GM18507 (cell line): ENCODE measurements at regions not wholly inside any gene's neighbourhood (a gene's known extent, or its start where the extent isn't known, plus 50 kb on each side); places are given as distances from the start of the nearest gene placed in this dataset.
A peak's percentile ranks its signal among the peaks of the same experiment; 100 is the strongest.

Experiments
- DNase-seq: peaks from one replicate; pipeline ENCODE4 v3.0.0; 2011; ENCODE audit warnings: low read depth; ENCODE audit not compliant: insufficient read length; ENCODE audit errors: extremely low spot score
- FAIRE-seq: peaks from 2 replicates; lab custom pipeline; 2011; peaks lifted over from hg19 to GRCh38; lab: Jason Lieb, UNC

DNA sequence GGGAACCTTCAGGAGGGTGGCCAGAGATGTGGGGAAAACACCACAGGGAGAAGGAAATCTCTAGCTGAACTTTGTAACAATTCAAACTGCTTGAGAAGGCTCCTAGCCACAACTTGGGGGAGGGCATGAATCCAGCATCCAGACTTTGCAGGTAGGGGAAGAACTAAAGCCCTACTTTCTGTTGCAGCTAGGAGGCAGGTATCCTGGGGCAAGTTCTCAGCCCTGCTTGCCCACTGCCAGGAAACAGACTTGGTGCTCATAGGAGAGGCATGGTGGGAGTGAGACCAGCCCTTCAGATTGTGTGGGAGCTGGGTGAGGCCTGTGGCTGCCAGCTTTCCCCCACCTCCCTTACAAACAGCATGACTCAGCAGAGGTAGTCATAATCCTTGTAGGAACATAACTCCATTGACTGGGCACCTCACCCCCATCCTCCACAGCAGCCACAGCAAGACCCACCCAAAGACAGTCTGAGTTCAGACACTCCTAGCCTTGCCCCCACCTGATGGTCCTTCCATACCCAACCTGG, 209.5 kb upstream of the CPEB2 start:
- FAIRE-seq (no peak), DNase-seq (no peak)

DNA sequence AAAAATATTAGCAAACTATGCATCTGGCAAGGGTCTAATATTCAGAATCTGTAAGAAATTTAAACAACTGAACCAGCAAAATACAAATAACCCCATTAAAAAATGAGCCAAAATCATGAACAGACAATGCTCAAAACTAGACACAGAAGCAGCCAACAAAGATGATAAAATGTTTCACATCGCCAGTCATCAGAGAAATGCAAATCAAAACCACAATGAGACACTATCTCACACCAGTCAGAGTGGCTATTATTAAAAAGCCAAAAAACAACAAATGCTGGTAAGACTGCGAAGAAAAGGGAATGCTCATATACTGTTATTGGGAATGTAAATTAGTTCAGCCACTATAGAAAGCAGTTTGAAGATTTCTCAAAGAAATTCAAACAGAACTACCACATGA, 201.3 kb upstream of the CPEB2 start:
- no peak for DNase-seq
- peak; percentile 45 for FAIRE-seq

DNA sequence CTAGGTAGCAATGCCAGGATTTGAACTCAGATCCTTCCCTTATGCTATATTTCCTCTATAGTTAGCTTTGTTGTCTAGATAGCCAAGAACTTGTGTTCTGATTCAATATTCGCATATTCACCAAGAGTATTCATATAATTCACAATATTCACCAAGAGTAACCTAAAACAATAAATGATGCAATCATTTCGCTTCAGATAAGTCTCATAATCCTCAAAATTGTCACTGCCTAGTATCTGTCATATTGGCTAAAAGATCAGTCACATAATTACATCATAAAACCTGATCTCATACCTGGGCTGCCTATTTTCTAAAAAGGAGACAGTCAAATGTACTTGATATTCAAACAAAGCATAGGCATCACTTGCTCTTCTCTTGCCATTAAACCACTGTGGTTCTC, 199.7 kb upstream of the CPEB2 start:
- FAIRE-seq (no peak), DNase-seq (no peak)

DNA sequence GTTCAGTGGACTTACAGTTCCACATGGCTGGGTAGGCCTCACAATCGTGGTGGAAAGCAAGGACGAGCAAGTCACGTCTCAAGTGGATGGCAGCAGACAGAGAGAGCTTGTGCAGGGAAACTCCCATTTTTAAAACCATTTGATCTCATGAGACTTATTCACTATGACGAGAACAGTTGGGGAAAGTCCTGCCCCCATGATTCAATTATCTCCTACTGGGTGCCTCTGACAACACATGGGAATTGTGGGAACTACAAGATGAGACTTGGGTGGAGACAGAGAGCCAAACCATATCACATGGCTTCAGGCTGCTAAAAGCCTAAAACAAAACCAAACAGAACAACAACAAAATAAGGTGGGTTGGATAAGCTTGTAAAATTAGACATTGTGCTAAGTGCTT, 194.4 kb upstream of the CPEB2 start:
- DNase-seq, result no peak
- no peak for FAIRE-seq

DNA sequence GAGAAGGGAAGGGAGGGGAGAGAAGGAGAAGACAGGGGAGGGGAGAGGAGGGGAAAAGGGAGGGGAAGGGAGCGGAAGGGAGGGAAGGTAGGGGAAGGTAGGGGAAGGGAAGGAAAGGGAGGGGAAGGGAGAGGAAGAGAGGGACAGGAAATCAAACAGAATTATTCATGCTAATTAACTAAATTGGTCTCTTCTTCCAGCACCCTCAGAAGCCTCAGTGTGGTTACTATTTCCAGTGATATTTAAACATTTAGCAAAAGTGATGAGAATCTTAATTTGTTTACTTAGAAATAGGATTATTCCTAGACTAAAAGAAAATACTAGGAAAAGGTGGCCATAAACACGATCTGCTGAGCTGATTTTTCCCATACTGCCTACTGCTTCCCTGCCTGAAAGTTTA, 193.1 kb upstream of the CPEB2 start:
- FAIRE-seq (no peak), DNase-seq (no peak)

DNA sequence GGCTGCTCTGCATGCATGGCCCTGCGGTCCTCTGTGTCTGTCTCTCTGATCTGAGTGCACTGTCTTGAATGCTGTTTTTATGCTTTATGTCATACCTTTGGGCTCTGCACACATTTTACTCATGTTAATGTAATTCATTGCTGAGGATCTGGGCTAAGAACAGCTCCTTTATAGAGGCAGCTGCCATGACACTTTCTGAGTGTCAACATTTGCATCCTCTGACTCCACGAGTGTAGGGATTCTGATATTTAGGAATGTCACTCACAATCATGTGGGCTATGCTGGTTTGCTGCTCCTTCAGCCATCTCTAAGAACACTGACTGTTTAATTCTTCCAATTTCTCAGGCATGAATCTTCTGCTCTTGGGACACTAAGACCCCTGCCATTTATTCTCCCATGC, 192.2 kb upstream of the CPEB2 start:
- FAIRE-seq, result no peak
- no peak for DNase-seq

DNA sequence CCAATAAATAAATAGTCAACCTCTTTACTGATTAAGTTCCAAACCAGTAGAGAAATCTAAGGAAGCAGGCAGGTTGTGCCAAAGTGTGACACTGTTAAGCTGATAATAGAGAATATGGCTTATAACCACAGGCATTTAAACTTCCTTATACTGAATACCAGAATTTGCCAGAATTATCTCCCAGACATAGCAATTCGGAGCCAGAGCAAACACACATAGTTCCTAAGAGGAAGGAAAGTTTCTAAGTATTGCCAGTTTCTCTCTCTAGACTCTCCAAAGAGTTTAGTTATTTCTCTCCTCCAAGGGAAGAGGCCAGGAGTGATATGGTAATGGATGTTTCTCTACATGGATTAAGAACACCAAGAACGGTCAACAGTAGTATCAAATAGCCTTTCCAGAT, 191.7 kb upstream of the CPEB2 start:
- FAIRE-seq (no peak), DNase-seq (no peak)

DNA sequence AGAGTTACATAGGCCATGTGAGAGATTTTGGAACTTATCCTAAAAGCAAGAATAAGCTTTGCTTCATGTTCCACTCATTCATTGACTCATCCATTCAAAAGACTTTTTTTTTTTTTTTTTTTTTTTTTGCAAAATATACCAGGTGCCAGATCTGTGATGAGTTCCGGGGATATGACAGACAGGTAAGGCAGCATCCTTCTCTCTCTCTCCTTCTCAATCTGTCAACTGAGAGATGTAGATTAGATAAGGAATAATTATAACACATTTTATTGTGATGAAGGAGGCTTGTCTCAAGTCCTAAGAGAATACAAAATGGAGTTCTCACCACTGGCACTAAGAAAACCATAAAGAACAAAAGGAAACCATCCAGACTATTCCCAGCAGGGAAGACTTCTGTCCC, 190.2 kb upstream of the CPEB2 start:
- FAIRE-seq, result no peak

DNA sequence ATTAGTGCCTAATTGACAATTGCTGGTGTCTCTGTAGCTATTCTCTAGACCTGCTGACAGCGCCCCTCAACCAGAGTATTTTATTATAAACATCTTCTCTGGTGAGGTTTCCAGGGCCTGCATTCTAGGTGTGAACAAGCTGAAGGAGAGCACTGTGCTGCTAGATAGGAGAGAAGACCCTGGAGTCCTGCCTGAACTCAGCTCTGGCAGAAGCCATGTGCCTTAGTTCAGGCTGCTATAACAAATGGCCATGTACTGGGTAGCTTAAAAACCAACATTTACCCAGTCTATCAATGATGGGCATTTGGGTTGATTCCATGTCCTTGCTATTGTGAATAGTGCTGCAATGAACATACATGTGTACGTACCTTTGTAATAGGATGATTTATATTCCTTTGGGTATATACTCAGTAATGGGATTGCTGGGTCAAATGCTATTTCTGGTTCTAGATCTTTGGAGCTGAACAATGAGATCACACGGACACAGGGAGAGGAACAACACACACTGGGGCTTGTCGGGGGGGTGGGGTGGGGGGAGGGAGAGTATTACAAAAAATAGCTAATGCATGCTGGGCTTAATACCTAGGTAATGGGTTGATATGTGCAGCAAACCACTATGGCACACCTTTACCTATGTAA, 185.5 kb upstream of the CPEB2 start:
- DNase-seq, result no peak
- FAIRE-seq, result no peak

More for the DNA sequence above, 190.2 kb upstream of the CPEB2 start:
- DNase-seq, result no peak

DNA sequence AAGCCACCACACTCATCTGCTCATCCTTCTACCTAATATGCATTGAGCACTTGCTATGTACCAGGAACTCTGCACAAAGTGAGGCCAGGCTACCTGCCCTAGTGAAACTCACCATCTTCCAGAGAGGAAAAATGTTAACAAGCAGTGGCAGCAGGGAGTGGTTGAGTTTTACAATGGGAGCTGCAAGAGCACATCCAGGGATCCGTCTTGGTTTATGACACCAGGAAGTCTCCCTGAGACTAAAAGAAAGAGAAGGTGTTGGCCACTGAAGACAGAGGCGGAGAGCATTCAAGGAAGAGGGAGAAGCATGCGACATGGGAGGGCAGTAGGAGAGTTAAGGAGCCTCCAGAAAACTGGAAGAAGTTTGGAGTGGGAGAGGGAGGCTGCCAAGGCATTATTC, 178.1 kb upstream of the CPEB2 start:
- no peak for FAIRE-seq
- no peak for DNase-seq

DNA sequence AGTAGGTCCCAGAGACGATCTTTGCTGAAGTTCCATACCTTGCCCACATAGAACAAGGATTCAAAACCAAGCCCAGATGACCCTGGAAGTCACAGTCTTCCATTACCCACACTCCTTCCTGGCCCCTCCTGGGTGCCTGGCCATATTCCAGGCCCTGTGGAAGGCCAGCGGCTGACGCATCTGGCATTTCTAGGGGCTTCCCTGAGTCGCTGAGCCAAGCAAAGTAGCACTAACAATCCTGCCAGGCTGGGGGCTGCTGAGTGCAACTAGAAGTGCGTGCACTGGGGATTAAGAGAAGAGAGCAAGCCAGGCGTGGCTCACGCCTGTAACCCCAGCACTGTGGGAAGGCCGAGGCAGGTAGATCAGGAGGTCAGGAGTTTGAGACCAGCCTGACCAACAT, 175.2 kb upstream of the CPEB2 start:
- DNase-seq (no peak), FAIRE-seq (no peak)

DNA sequence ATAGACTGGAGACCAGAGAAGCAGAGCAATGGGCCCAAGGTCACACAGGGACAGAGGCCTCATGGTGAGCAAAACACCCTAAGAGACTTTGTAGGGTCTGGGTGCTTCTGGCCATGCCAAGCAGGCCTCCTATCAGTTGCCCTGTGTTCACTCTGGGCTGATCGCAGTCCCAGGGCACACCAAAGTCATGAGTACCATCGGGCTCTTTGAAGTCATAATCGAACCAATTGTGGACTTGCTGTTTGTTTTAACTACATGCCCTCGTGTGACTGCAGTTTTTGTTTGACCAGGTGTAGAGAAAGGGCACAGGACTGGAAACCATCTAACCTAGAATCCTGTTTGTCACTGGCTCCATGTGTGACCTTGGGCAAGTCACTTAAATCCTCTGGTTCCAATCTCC, 172.5 kb upstream of the CPEB2 start:
- no peak for FAIRE-seq
- DNase-seq, result no peak

DNA sequence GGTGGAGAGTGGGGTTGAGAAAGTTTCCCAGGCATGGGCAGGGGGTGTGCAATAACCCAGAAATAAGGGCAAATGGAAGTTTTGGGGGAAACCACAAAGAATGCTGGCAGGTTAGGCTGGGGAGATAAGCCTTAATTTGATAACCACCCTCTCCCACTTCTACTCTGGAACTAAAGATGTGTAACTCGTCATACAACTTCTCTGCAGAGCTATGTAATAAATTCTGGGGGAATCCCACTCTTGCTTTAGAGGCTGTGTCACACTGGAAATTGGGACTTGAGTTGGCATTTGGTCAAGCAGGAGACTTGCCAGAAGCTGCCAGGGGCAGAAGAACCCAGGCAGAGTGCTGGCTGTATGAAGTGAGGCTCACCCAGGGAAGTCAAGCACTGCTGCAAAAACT, 170.9 kb upstream of the CPEB2 start:
- DNase-seq (no peak), FAIRE-seq (no peak)

DNA sequence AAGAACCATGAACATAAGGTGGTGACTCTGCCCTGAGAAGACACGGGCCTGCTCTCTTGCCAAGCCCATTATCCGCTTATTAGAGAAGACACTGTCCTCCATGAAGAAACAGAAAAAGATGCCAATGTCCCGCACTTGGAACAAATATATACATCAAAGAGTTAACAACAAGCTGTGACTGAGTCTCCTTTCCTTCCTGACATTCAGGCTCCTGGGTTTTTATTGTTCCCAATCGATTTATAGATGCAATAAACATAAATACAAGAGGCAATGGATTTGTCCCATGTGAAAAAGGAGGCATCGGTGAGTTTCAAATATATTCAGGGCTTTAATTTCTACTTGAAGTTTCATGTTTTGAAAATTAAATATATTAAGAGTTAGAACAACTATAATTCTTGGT, 169.2 kb upstream of the CPEB2 start:
- DNase-seq, result no peak
- no peak for FAIRE-seq

DNA sequence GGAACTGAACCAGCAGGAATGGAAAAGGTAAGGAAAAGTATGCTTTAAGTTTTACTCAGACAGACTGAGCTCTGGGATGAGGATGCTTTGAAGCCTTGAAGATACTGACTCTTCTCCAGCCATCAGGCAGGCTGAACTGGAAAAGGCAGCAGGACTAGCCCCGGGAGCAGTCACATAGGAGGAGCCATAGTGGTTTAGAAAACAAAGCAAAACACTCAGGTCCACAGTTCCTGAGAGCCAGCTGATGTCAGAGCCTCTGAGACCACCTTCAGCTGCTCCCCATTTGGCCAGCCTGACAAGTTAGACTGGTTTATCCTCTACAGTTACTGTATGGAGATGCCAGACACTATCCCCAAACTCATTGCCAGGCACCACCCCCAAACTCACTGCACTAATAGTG, 167.9 kb upstream of the CPEB2 start:
- DNase-seq (no peak), FAIRE-seq (no peak)

DNA sequence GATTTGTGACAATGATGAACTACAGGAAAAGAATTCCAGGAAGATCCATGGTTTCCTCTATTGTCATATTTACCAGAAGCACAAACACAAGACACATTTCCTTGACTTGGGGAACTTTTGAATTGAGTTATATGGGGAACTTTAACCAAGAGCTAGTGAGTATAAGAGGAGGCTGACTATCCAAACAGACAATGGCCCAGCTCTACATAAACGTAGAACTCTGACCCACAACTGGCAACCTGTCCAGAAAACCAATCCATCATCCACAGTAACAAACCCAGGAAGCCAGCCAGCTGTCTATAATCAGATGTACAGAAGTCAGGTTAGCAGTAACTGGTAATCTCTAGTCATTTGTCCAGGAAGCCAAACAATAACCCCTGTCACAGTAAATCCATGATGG, 167.0 kb upstream of the CPEB2 start:
- FAIRE-seq, result no peak
- no peak for DNase-seq

DNA sequence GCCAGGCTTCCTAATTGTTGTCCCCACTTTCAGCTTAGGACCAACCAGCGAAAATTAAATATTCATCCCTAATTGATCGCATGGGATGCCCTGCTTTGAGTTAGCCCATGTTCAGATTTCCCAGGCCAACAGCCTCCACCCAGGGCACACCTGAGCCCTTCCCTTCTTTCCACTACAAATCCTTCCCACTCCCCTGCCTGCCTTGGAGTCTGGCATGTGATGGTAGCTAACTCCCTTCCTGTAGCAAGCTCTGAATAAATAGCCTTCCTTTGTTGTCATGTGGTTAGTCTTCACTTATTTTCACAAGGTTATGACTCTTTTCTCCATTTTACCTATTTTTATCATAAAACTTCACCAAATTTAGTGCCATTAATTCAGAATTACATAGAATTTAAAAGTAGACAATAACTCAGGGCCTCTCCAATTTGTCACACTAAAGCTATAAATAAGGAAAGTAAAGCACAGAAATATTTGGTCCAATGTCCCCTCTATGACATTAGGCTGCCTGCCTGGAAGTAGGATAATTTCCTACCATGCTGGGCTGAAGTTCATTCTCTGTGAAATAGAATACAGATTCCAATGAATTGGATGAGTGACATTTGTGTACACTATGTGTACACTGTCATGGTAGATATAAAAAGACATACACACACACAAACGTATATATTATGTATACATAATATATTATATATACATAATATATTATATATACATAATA, 166.4 kb upstream of the CPEB2 start:
- no peak for DNase-seq
- no peak for FAIRE-seq

DNA sequence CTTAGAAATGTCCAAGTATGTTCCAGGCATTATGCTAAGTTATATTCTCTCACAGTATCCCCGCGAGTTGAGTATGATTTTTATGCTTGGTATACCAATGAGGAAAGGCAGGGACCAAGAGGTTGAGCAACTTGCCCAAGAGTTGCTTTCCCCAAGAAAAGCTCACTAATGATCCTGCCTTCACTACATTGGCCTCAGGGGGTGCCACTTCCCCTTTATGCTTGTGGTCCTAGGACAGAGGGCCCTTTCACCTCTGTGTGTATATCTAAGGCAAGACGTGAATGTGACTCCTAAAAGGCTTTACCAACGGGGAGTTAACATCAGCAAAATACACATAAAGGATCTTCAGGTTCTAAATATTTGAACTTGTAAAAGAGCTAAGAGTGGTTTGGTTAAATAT, 164.4 kb upstream of the CPEB2 start:
- FAIRE-seq (no peak), DNase-seq (no peak)

DNA sequence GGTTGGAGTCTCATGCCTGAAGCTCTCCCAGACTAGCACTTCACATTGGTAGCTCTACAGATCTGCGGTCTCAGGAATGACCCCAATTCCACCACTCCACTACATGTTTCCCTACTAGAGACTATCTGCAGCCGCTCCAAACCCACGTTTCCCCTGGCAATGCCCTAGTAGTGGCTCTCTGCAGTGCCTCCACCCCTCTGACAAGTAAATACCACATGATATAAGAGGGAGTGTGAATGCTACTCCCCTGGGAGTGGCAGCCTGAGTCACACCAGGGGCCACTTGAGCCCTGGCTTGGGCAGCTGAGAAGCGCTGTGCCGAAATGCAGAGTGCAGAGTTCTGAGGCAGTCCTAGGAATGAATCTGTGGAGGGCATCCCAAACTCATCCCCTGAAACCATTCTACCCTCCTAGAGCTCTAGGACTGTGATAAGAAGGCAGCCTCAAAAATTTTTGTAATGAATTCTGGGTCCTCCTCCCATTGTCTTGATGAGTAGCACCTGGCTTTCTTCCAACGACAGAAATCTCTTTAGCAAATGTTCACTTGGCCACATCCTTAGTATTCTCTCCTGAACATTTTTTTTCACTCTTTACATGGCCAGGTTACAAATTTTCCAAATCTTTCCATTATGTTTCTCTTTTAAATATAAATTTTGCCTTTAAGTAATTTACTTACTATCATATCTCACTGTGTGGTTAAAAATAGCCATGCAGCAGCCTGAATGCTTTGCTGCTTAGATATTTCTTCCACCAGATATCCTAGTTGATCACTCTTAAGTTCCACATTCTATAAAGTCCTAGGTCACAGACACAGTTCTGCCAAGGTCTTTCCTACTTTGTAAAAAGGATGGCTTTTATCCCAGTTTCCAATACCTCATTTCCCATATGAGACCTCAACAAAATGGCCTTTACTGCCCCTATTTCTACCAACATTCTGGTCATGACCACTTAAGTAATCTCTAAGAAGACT, 160.2 kb upstream of the CPEB2 start:
- no peak for FAIRE-seq

DNA sequence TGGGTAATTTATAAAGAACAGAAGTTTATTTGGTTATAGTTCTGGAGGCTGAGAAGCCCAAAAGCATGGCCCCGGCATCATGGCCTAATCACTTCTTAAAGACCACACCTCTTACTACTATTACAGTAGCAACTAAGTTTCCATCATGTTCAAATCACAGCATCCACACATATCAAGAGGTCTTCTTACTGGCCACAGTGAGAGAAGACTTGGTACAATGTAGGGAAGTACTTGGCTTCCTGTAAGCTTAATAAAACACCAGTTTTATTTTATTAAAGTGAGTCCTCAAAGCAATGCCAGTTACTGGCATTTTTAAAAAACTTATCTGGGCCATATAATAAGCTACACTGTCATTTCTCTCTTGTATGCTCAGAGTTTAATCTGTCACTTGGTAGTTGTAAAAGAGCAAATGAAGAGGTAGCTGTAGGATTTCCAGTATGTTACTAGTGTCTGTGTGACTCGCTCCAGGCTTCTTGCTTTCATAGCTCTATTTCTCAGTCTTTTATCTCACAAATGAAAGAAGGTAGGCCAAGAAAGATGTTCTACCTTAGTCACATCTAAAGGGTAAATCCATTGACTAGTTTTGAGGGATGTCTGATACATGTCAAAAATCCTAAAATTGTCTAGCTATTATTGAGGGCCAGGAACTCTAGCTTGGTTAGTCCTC, 159.2 kb upstream of the CPEB2 start:
- FAIRE-seq, result no peak
- no peak for DNase-seq

More for the DNA sequence above, 160.2 kb upstream of the CPEB2 start:
- DNase-seq, result no peak
